T-helper 1 cell treated with Interleukin-12 subunit alpha and Interleukin-12 subunit beta and Interleukin-4 antibody, amounts not matched to agents 30 μg/mL and 1 μg/mL, for 36 hours (primary cell): ENCODE measurements at regions not wholly inside any gene's neighbourhood (a gene's known extent, or its start where the extent isn't known, plus 50 kb on each side); places are given as distances from the start of the nearest gene placed in this dataset.

Experiments
- H3K27ac Mint-ChIP-seq: one replicate; pipeline ENCODE4 v1.8.0; 2021; ENCODE audit warnings: mild to moderate bottlenecking, mixed read lengths
- H3K27me3 Mint-ChIP-seq: one replicate; pipeline ENCODE4 v1.8.0; 2021; ENCODE audit warnings: low read depth, mixed read lengths
- H3K36me3 Mint-ChIP-seq: one replicate; pipeline ENCODE4 v1.8.0; 2021; ENCODE audit warnings: low read depth, mixed read lengths
- H3K4me1 Mint-ChIP-seq: one replicate; pipeline ENCODE4 v1.8.0; 2021; ENCODE audit warnings: low read depth, mixed read lengths
- H3K4me3 Mint-ChIP-seq: one replicate; pipeline ENCODE4 v1.8.0; 2021; ENCODE audit warnings: mild to moderate bottlenecking, moderate library complexity, mixed read lengths
- H3K9me3 Mint-ChIP-seq: one replicate; pipeline ENCODE4 v1.8.0; 2021; ENCODE audit warnings: mixed read lengths

DNA sequence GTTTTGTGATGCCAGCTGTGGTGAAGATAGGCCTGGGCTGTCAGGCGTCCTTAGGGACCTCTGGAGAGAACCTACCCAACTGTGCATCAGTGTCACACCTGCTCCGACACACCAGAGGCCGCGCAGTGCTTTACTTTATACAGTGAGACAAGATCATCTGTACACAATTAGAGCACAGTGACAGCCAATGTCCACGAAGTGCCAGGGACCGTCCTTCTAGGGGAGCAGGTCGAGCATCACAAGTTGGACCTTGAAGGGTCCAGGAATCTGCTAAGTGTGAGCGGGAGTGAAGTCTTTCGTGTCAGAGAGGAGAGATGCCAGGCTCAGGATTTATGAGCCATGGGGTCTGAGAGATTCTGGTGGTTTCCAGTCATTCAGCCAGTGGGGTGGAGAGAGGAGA lies 104.2 kb downstream of the TMEM18 start:
- no peaks in the 10 kb centered on the region for H3K4me1 Mint-ChIP-seq
- peaks cover 19% of the 10 kb centered on the region for H3K27me3 Mint-ChIP-seq
- H3K27ac Mint-ChIP-seq: no peak overlapping the region
- no peaks in the 10 kb centered on the region for H3K36me3 Mint-ChIP-seq
- no peak overlapping the region for H3K4me3 Mint-ChIP-seq
- peaks cover 16% of the 10 kb centered on the region for H3K9me3 Mint-ChIP-seq

DNA sequence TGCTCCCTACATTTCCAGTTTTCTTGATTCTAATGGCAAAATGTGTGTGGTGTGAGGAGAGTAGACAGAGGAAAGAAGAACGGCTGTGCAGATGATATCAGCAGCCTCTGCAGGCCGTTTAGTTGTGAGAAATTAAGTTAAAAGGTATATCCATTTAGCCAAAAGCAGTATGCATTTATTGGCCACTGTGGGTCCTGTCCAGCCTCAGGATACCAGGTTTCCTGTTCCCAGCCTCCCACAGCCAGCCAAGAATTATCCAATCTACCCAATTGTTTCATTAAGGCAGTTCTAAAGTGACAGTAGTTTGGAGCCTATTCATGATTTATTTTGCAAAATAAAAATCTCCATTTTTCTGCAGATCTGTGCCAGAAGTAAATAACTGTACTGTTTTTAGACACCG lies 107.5 kb downstream of the TMEM18 start:
- peaks cover 5% of the 10 kb centered on the region for H3K9me3 Mint-ChIP-seq
- H3K27ac Mint-ChIP-seq: no peak overlapping the region
- peaks cover 19% of the 10 kb centered on the region for H3K27me3 Mint-ChIP-seq
- H3K4me1 Mint-ChIP-seq: no peaks in the 10 kb centered on the region
- no peaks in the 10 kb centered on the region for H3K36me3 Mint-ChIP-seq
- H3K4me3 Mint-ChIP-seq: no peak overlapping the region

DNA sequence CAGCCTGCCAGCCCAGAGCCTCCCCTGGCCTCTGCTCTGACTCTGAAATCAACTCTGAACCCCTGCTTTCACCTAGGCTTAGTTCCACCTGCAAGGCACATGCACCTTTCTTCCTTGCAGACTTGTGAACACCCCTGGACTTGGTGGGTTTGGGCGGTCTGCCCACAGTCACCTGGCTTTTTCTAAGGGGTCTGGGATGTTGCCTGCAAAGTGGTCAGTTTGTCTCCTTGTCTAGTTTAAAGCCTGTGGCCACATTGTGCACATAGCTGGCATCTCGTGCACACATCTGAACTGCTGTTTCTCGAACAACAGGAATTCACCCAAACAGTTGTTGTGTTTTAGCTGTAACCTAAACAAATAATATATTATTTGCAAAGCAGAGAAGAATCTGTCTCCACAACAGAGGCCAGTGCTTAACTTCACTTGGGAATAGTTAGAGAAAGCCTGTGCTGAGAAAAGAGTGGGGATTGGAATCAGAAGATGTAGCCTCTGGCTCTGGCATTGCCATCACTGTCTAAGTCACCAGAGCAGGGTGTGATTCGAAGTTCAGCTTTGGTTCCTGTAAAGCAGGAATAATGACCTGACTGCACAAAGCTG lies 108.5 kb downstream of the TMEM18 start:
- no peak overlapping the region for H3K27ac Mint-ChIP-seq
- H3K27me3 Mint-ChIP-seq: peaks cover 19% of the 10 kb centered on the region
- H3K4me3 Mint-ChIP-seq: no peak overlapping the region
- H3K4me1 Mint-ChIP-seq: no peaks in the 10 kb centered on the region
- no peaks in the 10 kb centered on the region for H3K36me3 Mint-ChIP-seq
- H3K9me3 Mint-ChIP-seq: peaks cover 5% of the 10 kb centered on the region

DNA sequence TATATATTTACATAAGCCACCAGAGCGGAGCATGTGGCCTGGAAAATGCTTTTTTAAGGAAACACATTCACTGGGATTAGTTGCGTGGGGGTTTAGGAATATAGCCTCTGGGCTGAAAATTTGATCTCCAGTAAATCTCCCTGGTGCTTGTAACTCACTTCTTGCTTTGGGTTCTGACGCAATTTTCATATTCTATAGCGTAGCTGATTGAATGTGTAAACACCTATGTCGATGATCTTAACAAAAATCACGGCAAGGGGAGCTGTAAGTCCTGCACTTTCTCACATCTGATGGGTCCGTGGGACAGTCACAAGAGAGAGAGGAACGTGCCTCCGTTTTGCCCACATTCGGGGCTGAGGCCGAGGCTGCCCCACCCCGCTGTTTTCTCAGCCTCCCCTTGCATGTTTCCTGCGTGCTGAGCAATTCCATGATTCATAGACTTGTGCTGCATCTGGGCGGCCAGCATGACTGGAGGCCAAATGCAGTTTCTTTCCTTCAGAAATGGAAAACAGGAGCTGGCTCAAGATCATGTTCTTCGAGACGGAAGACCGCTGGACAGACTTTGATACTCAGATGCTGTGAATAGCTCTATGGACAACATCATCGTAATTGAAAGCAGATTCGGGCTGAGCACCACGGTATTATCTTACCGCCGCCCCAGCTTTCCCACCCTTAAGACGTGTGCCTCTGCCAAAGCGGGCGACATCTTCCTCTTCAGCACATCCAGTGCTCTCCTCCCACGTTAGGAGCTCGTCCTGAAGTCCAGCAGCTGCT lies 109.2 kb downstream of the TMEM18 start:
- Mint-ChIP-seq H3K27me3 (peaks cover 19% of the 10 kb centered on the region), H3K9me3 (peaks cover 5% of the 10 kb centered on the region), H3K4me1 (no peaks in the 10 kb centered on the region), H3K27ac (no peak overlapping the region), H3K36me3 (no peaks in the 10 kb centered on the region), H3K4me3 (no peak overlapping the region)

DNA sequence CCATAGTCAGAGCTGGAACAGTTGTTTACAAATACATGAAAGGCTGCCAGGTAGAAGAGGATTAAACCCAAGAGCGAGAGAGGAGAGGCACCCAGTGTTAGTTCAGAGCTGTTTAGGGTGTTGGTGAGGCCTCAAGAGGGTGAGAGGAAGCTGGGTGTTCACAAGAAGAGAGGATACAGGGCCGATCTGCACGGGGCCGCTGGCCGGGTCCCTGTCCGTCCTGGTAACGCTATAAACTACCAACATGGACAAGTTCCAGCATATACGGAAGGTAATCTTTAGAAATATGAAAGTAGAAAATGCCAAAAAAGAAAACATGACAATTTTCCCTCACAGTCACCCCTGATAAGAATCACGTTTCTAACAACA lies 109.7 kb downstream of the TMEM18 start:
- Mint-ChIP-seq H3K9me3 (peaks cover 5% of the 10 kb centered on the region), H3K36me3 (no peaks in the 10 kb centered on the region), H3K4me1 (no peaks in the 10 kb centered on the region), H3K27me3 (peaks cover 19% of the 10 kb centered on the region), H3K27ac (no peak overlapping the region), H3K4me3 (no peak overlapping the region)

DNA sequence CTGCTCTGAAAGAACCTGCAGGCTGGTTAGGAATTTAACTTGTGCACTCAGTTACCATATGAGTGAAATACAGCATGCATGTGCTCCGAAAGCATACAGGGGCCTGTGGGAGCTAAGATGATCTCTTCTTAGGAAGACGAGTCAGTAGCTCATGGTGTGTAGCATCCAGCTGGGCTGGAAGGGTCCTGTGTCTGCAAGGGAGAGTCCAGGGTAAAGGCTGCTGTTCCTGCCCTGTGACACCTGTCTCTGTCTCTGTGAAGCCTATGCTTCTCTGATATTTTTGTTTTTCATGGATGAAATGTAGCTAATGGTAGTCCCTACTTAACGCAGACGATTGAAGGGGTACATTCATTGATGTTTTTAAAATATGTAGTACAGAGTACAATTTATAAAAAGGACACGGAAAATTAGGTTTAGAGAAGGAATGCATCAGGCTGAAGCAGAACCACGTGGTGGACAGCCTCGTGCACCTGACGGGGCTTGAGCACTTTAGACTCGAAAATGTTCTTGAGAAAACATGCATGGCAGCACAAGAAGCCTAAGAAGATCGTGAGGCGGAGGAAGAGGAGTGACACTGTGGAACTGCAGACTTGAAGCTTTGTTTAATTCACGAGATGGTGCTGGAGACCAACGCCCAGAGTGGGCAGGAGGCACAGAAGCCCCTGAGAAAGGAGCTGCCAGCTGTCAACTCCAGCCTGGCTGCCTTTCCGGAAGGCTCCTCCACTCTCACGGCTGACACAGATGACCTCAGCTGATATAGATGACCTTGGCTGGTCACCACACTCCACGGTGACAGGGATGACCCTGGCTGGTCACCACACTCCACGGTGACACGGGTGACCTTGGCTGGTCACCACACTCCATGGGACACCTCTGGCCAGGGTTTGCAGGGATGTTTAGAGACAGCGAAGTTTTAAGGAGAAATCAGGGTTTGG lies 110.6 kb downstream of the TMEM18 start:
- no peaks in the 10 kb centered on the region for H3K36me3 Mint-ChIP-seq
- H3K4me3 Mint-ChIP-seq: no peak overlapping the region
- H3K27me3 Mint-ChIP-seq: peaks cover 12% of the 10 kb centered on the region
- H3K9me3 Mint-ChIP-seq: no peaks in the 10 kb centered on the region
- H3K27ac Mint-ChIP-seq: no peak overlapping the region
- H3K4me1 Mint-ChIP-seq: no peaks in the 10 kb centered on the region

DNA sequence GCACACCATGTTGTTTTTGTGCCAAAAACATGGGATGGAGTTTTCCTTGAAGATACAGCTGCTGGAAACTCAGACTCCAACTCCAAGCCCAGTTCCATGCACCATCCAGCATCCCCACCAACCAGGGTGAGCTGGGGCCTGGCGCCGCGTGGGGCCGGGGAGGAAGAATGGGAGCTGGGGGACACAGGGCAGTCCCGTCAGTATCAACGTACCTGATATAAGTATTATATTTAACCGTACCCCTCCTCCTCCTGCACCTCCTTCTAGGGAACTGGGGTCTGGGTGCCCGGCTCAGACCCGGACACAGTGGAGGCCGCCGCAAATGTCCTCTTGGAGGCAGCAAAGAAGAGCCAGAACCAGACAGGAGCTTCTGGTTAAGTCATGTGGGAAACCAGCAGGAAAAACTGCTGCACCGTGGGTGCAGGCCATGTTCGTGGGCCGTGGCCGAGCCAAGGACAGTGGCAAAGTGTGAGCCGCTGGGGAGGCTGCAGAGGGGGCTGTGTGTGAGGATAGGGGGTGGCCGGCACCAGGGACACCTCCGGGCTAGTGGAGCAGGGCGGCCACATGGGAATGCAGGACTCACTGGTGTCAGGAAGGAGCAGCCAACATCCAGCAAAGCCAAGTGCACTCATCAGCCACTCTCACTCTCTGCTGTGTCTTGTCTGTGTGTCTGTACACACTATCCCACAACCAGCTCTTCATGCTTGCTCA lies 112.6 kb downstream of the TMEM18 start:
- H3K27ac Mint-ChIP-seq: no peak overlapping the region
- no peaks in the 10 kb centered on the region for H3K27me3 Mint-ChIP-seq
- no peaks in the 10 kb centered on the region for H3K4me1 Mint-ChIP-seq
- no peaks in the 10 kb centered on the region for H3K9me3 Mint-ChIP-seq
- no peak overlapping the region for H3K4me3 Mint-ChIP-seq
- no peaks in the 10 kb centered on the region for H3K36me3 Mint-ChIP-seq

DNA sequence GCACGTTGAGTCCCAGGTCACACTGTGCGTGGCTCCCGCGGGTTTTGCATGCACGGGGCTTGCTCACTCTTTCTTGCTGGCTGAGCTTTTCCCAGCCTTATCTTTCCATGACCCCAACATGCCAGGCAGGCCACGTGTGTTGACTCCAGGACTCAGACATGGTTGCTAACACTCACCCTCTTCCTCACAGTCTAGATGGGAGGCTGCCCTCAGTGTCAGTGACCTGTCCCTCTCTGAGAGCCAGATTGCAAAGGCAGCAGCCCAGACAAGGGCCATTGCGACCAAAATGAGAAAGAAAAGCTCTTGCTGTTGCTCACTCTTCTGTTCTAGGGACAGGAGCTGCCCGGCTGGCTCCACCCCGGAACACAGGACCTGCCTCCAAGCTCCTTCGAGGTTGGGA lies 113.7 kb downstream of the TMEM18 start:
- no peak overlapping the region for H3K27ac Mint-ChIP-seq
- H3K27me3 Mint-ChIP-seq: no peaks in the 10 kb centered on the region
- H3K4me3 Mint-ChIP-seq: no peak overlapping the region
- no peaks in the 10 kb centered on the region for H3K36me3 Mint-ChIP-seq
- H3K9me3 Mint-ChIP-seq: no peaks in the 10 kb centered on the region
- H3K4me1 Mint-ChIP-seq: no peaks in the 10 kb centered on the region

DNA sequence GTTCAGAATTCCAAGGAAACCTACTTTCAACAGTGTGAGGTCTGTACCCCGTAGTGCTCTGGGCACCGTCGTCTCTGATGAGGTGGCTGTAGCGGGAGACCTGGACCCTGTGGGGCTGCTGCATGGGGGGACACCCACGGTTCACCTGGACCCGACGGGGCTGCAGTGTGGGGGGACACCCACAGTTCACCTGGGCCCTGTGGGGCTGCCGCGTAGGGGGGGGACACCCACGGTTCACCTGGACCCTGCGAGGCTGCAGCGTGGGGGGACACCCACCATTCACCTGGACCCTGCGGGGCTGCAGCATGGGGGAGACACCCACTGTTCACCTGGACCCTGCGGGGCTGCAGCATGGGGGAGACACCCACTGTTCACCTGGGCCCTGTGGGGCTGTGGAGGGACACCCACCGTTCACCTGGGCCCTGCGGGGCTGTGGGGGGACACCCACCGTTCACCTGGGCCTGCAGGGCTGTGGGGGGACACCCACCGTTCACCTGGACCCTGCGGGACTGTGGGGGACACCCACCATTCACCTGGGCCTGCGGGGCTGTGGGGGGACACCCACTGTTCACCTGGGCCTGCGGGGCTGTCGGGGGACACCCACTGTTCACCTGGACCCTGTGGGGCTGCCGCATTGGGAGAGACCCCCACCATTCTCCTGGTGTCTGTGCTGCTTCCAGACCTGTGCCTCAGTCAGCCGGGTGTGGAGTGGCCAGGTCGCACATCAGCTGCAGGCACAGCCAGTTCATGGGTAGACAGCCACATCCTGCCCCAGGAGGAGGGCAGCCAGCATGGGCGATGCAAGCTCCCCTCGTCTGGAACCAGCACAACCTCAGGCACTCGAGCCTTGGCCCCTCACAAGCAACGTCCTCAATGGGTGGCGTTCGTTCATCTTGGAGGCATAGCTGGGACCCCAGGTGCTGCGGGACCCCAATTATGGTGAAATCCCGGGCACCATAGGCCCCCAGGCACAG lies 114.5 kb downstream of the TMEM18 start:
- no peaks in the 10 kb centered on the region for H3K27me3 Mint-ChIP-seq
- H3K36me3 Mint-ChIP-seq: no peaks in the 10 kb centered on the region
- no peaks in the 10 kb centered on the region for H3K9me3 Mint-ChIP-seq
- no peak overlapping the region for H3K27ac Mint-ChIP-seq
- H3K4me3 Mint-ChIP-seq: no peak overlapping the region
- no peaks in the 10 kb centered on the region for H3K4me1 Mint-ChIP-seq

DNA sequence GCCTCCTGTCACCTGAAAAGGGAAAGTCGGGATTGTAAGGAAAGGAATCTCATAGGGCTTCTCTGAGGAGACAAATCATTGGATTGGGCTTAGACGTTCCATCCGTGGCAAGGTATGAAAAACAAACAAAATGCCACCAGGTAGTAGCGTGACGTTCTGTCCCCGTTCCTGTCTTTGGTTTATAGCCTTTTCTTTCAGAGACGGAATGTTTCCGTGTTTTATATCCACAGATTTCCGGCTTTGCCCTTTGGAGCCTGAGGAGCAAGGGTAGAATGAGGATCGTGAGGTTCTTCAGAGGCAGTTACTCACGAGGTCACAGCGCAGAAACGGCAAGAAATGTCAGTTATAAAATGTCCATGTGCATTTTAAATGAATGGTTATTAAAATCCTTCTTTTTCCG lies 118.3 kb downstream of the TMEM18 start:
- Mint-ChIP-seq H3K9me3 (no peaks in the 10 kb centered on the region), H3K36me3 (no peaks in the 10 kb centered on the region), H3K27ac (no peak overlapping the region), H3K4me1 (no peaks in the 10 kb centered on the region), H3K4me3 (no peak overlapping the region), H3K27me3 (peaks cover 5% of the 10 kb centered on the region)

DNA sequence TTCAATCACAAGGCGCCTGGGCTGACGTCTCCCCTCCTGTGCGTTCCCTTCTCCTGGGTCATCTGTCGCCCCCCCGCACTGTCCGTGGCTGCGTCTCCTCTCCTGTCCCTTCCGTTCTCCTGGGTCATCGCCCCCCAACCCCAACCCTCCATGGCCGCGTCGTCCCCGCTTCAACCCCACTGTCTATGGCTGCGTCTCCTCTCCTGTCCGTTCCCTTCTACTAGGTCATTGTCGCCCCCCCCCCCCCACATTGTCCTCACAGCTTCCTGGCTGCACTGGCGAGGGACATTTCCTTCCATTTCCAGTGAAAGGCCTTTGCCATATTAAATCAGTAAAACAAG lies 118.9 kb downstream of the TMEM18 start:
- H3K27me3 Mint-ChIP-seq: peaks cover 5% of the 10 kb centered on the region

DNA sequence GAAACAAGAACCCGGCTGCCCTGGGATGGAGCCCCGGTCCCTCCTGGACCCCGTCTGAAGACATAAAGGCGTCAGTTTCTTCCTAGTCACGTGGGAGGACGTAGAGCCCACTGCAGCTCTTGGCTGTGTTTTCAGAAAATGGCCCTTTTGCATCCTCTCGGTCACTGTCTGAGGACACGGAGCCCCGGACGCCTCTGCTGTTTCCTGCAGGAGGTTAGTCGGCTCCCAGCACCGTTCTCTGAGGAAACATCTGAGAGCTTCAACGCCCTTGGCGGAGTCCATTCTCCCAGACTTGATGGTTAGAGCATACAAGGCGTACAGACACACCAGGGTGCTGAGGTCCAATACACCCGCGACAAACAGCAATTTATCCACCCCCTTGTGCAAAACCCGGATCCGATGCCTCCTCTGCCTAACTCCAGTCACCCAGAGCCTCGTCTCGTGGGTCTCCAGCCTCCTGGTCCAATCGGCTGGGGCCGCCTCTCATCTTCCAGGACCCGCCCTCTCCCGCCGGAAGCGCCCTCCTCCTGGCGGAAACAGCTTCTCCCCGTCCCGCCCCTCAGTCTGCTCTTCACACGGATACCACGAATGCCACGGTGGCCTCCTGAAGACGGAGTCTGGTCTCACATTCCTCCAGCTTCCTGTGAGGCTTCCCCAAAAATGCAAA lies 119.4 kb downstream of the TMEM18 start:
- Mint-ChIP-seq H3K36me3 (no peaks in the 10 kb centered on the region), H3K9me3 (no peaks in the 10 kb centered on the region), H3K4me3 (no peak overlapping the region), H3K4me1 (no peaks in the 10 kb centered on the region), H3K27ac (no peak overlapping the region), H3K27me3 (peaks cover 5% of the 10 kb centered on the region)

More for the DNA sequence above, 118.9 kb downstream of the TMEM18 start:
- no peak overlapping the region for H3K27ac Mint-ChIP-seq
- H3K4me3 Mint-ChIP-seq: no peak overlapping the region
- H3K36me3 Mint-ChIP-seq: no peaks in the 10 kb centered on the region
- H3K4me1 Mint-ChIP-seq: no peaks in the 10 kb centered on the region
- H3K9me3 Mint-ChIP-seq: no peaks in the 10 kb centered on the region

DNA sequence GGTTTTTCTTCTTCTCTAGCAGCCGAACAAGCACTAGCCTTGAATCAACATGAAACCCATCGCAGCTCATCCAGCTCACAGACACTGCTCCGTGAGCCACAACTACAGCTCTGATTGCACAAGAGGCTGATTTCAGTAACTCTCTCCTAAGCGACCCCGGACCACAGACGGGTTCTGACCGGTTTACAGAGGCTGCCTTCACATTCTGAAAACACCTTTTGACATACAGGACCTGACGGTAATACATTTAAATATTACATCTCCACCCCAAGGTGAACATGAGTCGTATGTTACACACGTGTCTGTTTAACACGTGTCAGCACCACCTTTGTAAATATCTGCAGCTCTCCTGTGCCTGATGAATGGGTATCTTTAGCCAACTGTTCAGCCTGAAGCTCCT lies 120.7 kb downstream of the TMEM18 start:
- H3K27ac Mint-ChIP-seq: no peak overlapping the region
- no peaks in the 10 kb centered on the region for H3K9me3 Mint-ChIP-seq
- no peak overlapping the region for H3K4me3 Mint-ChIP-seq
- H3K4me1 Mint-ChIP-seq: no peaks in the 10 kb centered on the region
- H3K27me3 Mint-ChIP-seq: peaks cover 7% of the 10 kb centered on the region
- H3K36me3 Mint-ChIP-seq: no peaks in the 10 kb centered on the region
